ENCODE measurements at regions not wholly inside any gene's neighbourhood (a gene's known extent, or its start where the extent isn't known, plus 50 kb on each side); places are given as distances from the start of the nearest gene placed in this dataset.

DNA sequence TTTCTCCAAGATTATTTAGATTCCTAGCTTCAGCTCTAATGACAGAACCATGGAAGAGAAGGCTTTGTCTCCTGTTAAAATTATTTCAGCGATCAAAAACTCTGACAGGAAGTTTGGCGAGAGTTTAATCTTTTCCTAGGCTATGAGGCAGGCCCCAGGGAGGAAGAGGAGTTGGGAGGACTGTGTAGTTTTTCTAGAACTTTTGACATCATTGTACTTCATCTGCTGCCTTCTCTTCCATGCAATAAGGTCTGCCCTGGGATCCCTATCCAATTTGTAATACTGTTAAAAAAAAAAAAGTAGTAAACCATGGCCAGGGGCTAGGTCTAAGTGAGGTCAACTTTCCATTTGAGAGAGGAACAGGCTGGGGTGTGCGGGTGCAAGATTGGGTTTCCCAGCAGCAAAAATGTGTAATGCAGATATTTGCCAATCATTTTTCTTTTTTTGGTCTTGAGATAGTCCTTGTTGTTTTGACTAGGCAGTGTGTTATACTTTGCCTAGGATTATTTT lies 261.9 kb upstream of the ANKH start:
- FAIRE-seq = no peak
- no peaks in the 10 kb centered on the region for H3K79me2 ChIP-seq (ENCODE audit: control insufficient read depth, insufficient read depth, low read length)
- no peak overlapping the region for H3K4me2 ChIP-seq (ENCODE audit: control insufficient read depth, extremely low read depth, insufficient read depth, low read depth, low read length)
- dilution Hi-C loops (cut with MboI; ENCODE audit: extremely low pct_ligation_motif_present, low sequenced_read_pairs) = no loop called here
- TF ChIP-seq EZH2 (IDR thresholded peaks at IDR 0.05; ENCODE audit: low read length) = no peak
- TF ChIP-seq, protein P1, sequence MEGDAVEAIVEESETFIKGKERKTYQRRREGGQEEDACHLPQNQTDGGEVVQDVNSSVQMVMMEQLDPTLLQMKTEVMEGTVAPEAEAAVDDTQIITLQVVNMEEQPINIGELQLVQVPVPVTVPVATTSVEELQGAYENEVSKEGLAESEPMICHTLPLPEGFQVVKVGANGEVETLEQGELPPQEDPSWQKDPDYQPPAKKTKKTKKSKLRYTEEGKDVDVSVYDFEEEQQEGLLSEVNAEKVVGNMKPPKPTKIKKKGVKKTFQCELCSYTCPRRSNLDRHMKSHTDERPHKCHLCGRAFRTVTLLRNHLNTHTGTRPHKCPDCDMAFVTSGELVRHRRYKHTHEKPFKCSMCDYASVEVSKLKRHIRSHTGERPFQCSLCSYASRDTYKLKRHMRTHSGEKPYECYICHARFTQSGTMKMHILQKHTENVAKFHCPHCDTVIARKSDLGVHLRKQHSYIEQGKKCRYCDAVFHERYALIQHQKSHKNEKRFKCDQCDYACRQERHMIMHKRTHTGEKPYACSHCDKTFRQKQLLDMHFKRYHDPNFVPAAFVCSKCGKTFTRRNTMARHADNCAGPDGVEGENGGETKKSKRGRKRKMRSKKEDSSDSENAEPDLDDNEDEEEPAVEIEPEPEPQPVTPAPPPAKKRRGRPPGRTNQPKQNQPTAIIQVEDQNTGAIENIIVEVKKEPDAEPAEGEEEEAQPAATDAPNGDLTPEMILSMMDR (optimal IDR thresholded peaks at IDR 0.05 in 1 of 3, IDR thresholded peaks at IDR 0.05 in 1 of 3, conservative IDR thresholded peaks at IDR 0.05 in 1 of 3; ENCODE audit: extremely low read depth in 1 of 3, insufficient read depth in 2 of 3, low read length in 3 of 3) = no peak
- no peak overlapping the region for H2AFZ ChIP-seq (ENCODE audit: control insufficient read depth, low read length)
- H3K4me1 ChIP-seq (ENCODE audit: control insufficient read depth, extremely low read depth, insufficient read depth, low read length) = no peaks in the 10 kb centered on the region
- H4K20me1 ChIP-seq (ENCODE audit: control insufficient read depth, extremely low read depth, insufficient read depth, low read length) = no peaks in the 10 kb centered on the region
- H3K9me1 ChIP-seq (ENCODE audit: control insufficient read depth, extremely low read depth, insufficient read depth, low read length) = no peaks in the 10 kb centered on the region
- H3K27me3 ChIP-seq (ENCODE audit: control insufficient read depth, extremely low read depth, insufficient read depth, low read length) = no peaks in the 10 kb centered on the region
- H3K4me3 ChIP-seq (ENCODE audit: control insufficient read depth in 2 of 3, extremely low read depth in 1 of 3, insufficient read depth in 2 of 3, low read depth in 1 of 3, low read length in 3 of 3) = no peak overlapping the region
- H3K9ac ChIP-seq (ENCODE audit: control insufficient read depth, extremely low read depth, insufficient read depth, low read length) = no peak overlapping the region
- no peaks in the 10 kb centered on the region for H3K36me3 ChIP-seq (ENCODE audit: control insufficient read depth in 2 of 2, extremely low read depth in 1 of 2, insufficient read depth in 2 of 2, low read length in 2 of 2)
- H3K9me3 ChIP-seq (ENCODE audit: control insufficient read depth, low read depth, low read length) = no peaks in the 10 kb centered on the region
- DNase-seq (ENCODE audit: low read depth, low spot score) = no peak
- no peak overlapping the region for H3K27ac ChIP-seq (ENCODE audit: control insufficient read depth, insufficient read depth, low read length)

DNA sequence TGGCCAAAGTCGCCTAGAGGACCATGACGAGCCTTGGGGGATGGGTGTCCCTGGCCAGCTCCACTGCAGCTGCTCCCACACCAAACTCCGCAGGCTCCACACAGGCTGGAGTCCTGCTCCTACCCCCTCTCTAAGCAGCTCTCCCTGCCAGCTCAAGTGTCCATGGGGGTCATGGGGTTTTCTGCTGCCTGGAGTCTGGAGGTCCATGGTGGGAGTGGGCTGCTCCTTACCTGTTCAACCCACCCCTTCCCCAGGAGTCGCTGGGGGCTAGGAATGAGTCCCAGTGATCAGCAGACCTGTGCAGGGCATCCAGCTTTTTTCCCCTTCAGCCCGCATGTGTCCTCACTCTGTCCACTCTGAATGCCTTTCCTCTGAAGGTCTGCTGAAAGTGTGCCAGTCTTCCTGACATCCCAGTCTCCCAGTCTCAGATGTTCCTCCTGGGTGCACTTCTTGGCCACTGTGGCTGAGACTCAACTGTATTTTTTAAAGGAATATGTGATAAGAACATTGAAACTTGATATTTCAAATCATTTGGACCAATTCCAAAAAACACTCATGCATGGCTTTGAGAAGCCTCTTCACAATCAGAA lies 261.3 kb upstream of the ANKH start:
- FAIRE-seq (no peak), DNase-seq (ENCODE audit: low read depth, low spot score) (no peak)
- Histone ChIP-seq H4K20me1 (ENCODE audit: control insufficient read depth, extremely low read depth, insufficient read depth, low read length) (no peaks in the 10 kb centered on the region), H3K36me3 (ENCODE audit: control insufficient read depth in 2 of 2, extremely low read depth in 1 of 2, insufficient read depth in 2 of 2, low read length in 2 of 2) (no peaks in the 10 kb centered on the region), H3K27me3 (ENCODE audit: control insufficient read depth, extremely low read depth, insufficient read depth, low read length) (no peaks in the 10 kb centered on the region), H3K79me2 (ENCODE audit: control insufficient read depth, insufficient read depth, low read length) (no peaks in the 10 kb centered on the region), H3K27ac (ENCODE audit: control insufficient read depth, insufficient read depth, low read length) (no peak overlapping the region), H3K4me1 (ENCODE audit: control insufficient read depth, extremely low read depth, insufficient read depth, low read length) (no peaks in the 10 kb centered on the region), H2AFZ (ENCODE audit: control insufficient read depth, low read length) (no peak overlapping the region), H3K9me1 (ENCODE audit: control insufficient read depth, extremely low read depth, insufficient read depth, low read length) (no peaks in the 10 kb centered on the region), H3K4me2 (ENCODE audit: control insufficient read depth, extremely low read depth, insufficient read depth, low read depth, low read length) (no peak overlapping the region), H3K4me3 (ENCODE audit: control insufficient read depth in 2 of 3, extremely low read depth in 1 of 3, insufficient read depth in 2 of 3, low read depth in 1 of 3, low read length in 3 of 3) (no peak overlapping the region), H3K9me3 (ENCODE audit: control insufficient read depth, low read depth, low read length) (no peaks in the 10 kb centered on the region), H3K9ac (ENCODE audit: control insufficient read depth, extremely low read depth, insufficient read depth, low read length) (no peak overlapping the region)
- dilution Hi-C loops (cut with MboI; ENCODE audit: extremely low pct_ligation_motif_present, low sequenced_read_pairs) = no loop called here
- no peak for TF ChIP-seq EZH2 (IDR thresholded peaks at IDR 0.05; ENCODE audit: low read length)
- TF ChIP-seq, protein P1 (optimal IDR thresholded peaks at IDR 0.05 in 1 of 3, IDR thresholded peaks at IDR 0.05 in 1 of 3, conservative IDR thresholded peaks at IDR 0.05 in 1 of 3; ENCODE audit: extremely low read depth in 1 of 3, insufficient read depth in 2 of 3, low read length in 3 of 3) = no peak
